Osteoblast (primary cell): ENCODE measurements at regions not wholly inside any gene's neighbourhood (a gene's known extent, or its start where the extent isn't known, plus 50 kb on each side); places are given as distances from the start of the nearest gene placed in this dataset.

Source experiments
- DNase-seq: peaks from one replicate; pipeline ENCODE4 v3.0.0; 2011; ENCODE audit warnings: low spot score, mixed read lengths; ENCODE audit not compliant: insufficient read length; ENCODE audit errors: missing footprints
- H2AFZ ChIP-seq: 2 replicates; pipeline ENCODE4 v1.6.0; 2011; ENCODE audit warnings: mild to moderate bottlenecking, low read length
- H3K27ac ChIP-seq: 2 replicates; pipeline ENCODE4 v1.5.1; 2011; ENCODE audit warnings: mild to moderate bottlenecking, low read depth, low read length, moderate library complexity
- H3K27me3 ChIP-seq: 2 replicates; pipeline ENCODE4 v1.6.0; 2012; ENCODE audit warnings: mild to moderate bottlenecking, control low read depth, inconsistent platforms, low read length, moderate library complexity; ENCODE audit not compliant: insufficient read depth
- H3K36me3 ChIP-seq: 2 replicates; pipeline ENCODE4 v1.5.1; 2011; ENCODE audit warnings: mild to moderate bottlenecking, low read length, control low read depth, moderate library complexity; ENCODE audit not compliant: insufficient read depth
- H3K4me1 ChIP-seq: 2 replicates; pipeline ENCODE4 v1.5.1; 2011; ENCODE audit warnings: mild to moderate bottlenecking, low read length, control low read depth, moderate library complexity; ENCODE audit not compliant: insufficient read depth
- H3K4me2 ChIP-seq: 2 replicates; pipeline ENCODE4 v1.6.0; 2011; ENCODE audit warnings: mild to moderate bottlenecking, low read length; ENCODE audit not compliant: insufficient read depth
- H3K4me3 ChIP-seq: fragments of 200-600 bp; sonication (generic); 3 replicates; pipeline ENCODE4 v1.5.1; 2012; ENCODE audit warnings: mild to moderate bottlenecking, low read length, inconsistent platforms; ENCODE audit not compliant: insufficient read depth
- H3K79me2 ChIP-seq: 2 replicates; pipeline ENCODE4 v1.6.0; 2012; ENCODE audit warnings: mild to moderate bottlenecking, low read length, control low read depth, inconsistent platforms; ENCODE audit not compliant: insufficient read depth
- H3K9me3 ChIP-seq: 2 replicates; pipeline ENCODE4 v1.5.1; 2011; ENCODE audit warnings: low read depth, low read length, control low read depth
- H4K20me1 ChIP-seq: 2 replicates; pipeline ENCODE4 v1.6.0; 2012; ENCODE audit warnings: mild to moderate bottlenecking, low read length, control low read depth; ENCODE audit not compliant: insufficient read depth
- TF ChIP-seq, protein P1 (sequence below): IDR thresholded peaks from 2 replicates; pipeline ENCODE4 v1.5.1; 2011; ENCODE audit warnings: mild to moderate bottlenecking, low read depth, low read length, moderate library complexity; ENCODE audit errors: extremely low read depth

DNA sequence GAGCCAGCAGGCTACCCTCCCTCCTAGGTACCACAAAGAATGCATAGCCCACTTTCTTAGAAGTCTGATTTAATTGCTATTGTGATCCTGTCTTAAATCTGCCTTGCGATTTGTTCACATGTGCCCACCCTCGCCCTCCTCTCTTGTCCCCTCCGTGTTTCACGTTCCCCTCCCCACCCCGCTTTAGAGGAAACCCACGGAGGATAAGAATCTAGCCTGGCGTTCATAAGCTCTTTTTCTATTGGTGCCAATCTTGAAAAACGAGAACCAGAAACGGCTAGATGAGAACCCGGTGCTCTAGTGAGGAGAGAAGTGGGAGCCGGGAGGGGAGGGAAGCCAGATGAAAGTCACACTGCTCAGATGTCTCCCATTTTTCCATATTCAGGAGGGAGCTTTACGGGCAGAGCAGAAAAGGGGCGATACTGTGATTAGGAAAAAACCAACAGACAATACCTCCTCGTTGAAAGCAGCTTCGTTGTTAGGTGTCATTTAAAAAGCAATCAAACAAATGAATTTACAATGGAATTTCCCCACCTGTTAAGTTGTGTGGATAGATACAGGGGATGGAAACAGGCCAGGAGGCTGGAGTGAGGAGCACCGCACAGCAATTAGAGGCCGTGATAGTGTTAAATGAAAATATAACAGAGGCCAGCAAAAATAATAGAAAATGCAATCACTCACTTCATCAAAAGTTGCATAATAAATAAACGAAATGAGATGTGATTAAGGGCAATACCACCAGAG, 272.1 kb downstream of the GATA3 start:
- H2AFZ ChIP-seq: no peak overlapping the region
- no peaks in the 10 kb centered on the region for H3K27me3 ChIP-seq
- H3K79me2 ChIP-seq: no peaks in the 10 kb centered on the region
- no peaks in the 10 kb centered on the region for H4K20me1 ChIP-seq
- no peak overlapping the region for H3K4me3 ChIP-seq
- H3K9me3 ChIP-seq: no peaks in the 10 kb centered on the region
- TF ChIP-seq, protein P1, sequence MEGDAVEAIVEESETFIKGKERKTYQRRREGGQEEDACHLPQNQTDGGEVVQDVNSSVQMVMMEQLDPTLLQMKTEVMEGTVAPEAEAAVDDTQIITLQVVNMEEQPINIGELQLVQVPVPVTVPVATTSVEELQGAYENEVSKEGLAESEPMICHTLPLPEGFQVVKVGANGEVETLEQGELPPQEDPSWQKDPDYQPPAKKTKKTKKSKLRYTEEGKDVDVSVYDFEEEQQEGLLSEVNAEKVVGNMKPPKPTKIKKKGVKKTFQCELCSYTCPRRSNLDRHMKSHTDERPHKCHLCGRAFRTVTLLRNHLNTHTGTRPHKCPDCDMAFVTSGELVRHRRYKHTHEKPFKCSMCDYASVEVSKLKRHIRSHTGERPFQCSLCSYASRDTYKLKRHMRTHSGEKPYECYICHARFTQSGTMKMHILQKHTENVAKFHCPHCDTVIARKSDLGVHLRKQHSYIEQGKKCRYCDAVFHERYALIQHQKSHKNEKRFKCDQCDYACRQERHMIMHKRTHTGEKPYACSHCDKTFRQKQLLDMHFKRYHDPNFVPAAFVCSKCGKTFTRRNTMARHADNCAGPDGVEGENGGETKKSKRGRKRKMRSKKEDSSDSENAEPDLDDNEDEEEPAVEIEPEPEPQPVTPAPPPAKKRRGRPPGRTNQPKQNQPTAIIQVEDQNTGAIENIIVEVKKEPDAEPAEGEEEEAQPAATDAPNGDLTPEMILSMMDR: no peak
- H3K27ac ChIP-seq: no peak overlapping the region
- DNase-seq: no peak
- no peaks in the 10 kb centered on the region for H3K4me1 ChIP-seq
- no peak overlapping the region for H3K4me2 ChIP-seq
- H3K36me3 ChIP-seq: no peaks in the 10 kb centered on the region

DNA sequence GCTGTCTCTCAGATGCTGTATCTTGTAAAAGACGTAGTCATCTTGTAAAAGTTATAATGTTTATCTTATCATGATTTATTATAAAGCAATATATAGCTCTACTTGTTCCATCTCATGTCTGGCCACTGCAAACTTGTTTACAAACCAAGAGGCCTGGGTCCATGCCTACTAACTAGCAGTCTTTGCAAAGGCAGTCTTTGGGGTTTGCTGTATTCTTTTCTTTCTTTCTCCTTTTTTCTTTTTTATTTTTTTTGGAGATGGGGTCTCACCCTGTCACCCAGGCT, 272.6 kb downstream of the GATA3 start:
- DNase-seq: no peak
- no peak overlapping the region for H3K4me2 ChIP-seq

DNA sequence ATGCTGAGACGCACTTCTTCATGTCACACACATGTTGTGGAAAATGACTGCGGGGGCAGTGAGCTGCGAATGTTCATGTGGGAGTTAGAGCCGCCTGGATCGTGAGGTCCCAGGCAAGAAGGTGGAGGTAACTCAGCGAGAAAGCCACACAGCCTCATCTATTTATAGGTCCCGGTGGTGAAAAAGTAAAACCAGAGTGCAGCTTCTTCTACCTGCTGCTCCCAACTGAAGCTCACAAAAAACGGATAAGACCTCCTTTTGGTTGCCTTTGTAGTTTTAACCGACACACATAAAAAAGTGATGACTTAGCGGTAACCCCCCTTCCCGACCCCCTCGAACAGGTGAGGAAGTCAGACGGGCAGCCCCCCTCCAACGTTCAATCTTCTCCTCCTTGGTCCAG, 276.9 kb downstream of the GATA3 start:
- Histone ChIP-seq H3K27ac (no peak overlapping the region), H3K36me3 (no peaks in the 10 kb centered on the region), H3K27me3 (no peaks in the 10 kb centered on the region), H3K4me3 (no peak overlapping the region), H4K20me1 (no peaks in the 10 kb centered on the region), H2AFZ (no peak overlapping the region), H3K79me2 (no peaks in the 10 kb centered on the region), H3K9me3 (no peaks in the 10 kb centered on the region), H3K4me2 (no peak overlapping the region), H3K4me1 (no peaks in the 10 kb centered on the region)
- DNase-seq: no peak
- TF ChIP-seq, protein P1: no peak

More for the DNA sequence above, 272.6 kb downstream of the GATA3 start:
- TF ChIP-seq, protein P1: no peak
- Histone ChIP-seq H3K9me3 (no peaks in the 10 kb centered on the region), H3K36me3 (no peaks in the 10 kb centered on the region), H2AFZ (no peak overlapping the region), H3K79me2 (no peaks in the 10 kb centered on the region), H3K27me3 (no peaks in the 10 kb centered on the region), H3K4me1 (no peaks in the 10 kb centered on the region), H3K27ac (no peak overlapping the region), H4K20me1 (no peaks in the 10 kb centered on the region), H3K4me3 (no peak overlapping the region)

DNA sequence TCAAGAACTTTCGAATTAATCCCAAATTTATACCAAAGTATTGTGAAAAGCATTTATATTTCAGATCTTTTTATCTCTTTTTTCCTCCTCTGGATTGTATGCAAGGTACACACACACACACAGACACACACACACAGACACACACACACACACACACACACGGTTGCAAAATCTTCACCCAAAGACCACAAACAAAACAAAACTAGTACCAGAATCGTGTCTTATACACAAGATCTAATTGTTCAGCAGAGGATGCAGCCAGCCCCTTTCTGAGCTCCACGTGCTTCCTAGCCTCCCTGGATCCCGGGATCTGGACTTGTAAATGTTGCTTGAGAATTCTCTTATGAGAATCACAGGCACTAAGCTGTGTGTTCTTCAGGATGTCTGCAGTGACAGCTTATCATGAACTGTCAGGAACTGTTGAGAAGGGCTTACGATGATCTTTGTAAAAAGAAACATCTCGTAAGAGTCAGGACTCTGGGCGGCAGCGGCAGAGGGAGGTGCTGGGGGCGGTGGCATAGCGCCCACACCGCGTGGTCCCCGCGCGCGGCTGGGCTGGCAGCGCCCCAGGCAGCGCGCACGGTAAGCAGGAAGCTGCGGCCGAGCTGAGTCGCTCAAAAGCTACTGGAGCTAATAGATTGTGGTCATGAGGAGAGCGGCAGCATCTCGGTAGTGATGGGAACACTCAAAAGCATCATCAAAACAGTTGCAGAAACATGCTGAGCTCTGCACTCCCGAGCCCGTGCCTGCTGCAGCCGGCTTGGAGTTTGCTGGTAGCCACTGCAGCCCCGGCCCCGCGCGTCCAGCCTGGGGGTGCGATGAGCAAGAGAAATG, 277.6 kb downstream of the GATA3 start:
- Histone ChIP-seq H3K79me2 (no peaks in the 10 kb centered on the region), H3K27me3 (no peaks in the 10 kb centered on the region), H2AFZ (peak overlapping the region; percentile 35), H3K9me3 (no peaks in the 10 kb centered on the region), H3K27ac (no peak overlapping the region), H4K20me1 (no peaks in the 10 kb centered on the region), H3K4me3 (no peak overlapping the region), H3K4me1 (no peaks in the 10 kb centered on the region), H3K4me2 (no peak overlapping the region), H3K36me3 (no peaks in the 10 kb centered on the region)
- TF ChIP-seq, protein P1: no peak
- DNase-seq: peak; percentile 47
